GM12864 (cell line): ENCODE measurements at regions not wholly inside any gene's neighbourhood (a gene's known extent, or its start where the extent isn't known, plus 50 kb on each side); places are given as distances from the start of the nearest gene placed in this dataset.
"Not testable (repeated sequence)": the region's sequence is repeated elsewhere in the genome, so short reads cannot be mapped to it uniquely, and the experiment has no call there.

Source experiments
- DNase-seq: peaks from one replicate; pipeline ENCODE4 v3.0.0-alpha.2; 2011; ENCODE audit warnings: low read depth
- H3K4me3 ChIP-seq: 2 replicates; pipeline ENCODE4 v1.5.1; 2011; ENCODE audit warnings: mild to moderate bottlenecking, low read depth, low read length, control low read depth
- CTCF ChIP-seq: IDR thresholded peaks from 2 replicates; pipeline ENCODE4 v1.5.1; 2011; ENCODE audit warnings: low read depth, mild to moderate bottlenecking, moderate library complexity, low read length, control low read depth, inconsistent platforms; ENCODE audit errors: missing control alignments

DNA sequence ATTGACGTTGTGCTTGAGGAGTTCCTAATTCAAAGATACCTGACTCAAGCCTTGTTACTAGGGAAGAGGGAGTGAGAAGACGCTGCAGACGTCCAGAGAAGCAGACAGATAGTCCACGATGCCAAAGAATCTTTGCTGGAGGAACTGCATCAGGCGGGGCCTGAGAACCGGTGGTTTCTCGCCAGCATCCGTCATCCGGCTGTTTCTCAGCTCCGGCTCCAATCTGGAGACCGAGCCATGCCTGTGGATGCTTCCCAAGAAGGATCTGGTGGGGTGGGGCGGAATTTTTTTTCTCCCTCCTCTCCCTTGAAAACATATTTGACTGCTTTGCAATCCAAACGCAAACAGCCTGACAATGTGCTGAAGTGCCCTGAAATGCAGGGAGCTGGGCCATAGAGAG lies 125.8 kb upstream of the SRSF6 start:
- TF ChIP-seq CTCF, result no peak
- no peak overlapping the region for H3K4me3 ChIP-seq
- DNase-seq, result no peak

DNA sequence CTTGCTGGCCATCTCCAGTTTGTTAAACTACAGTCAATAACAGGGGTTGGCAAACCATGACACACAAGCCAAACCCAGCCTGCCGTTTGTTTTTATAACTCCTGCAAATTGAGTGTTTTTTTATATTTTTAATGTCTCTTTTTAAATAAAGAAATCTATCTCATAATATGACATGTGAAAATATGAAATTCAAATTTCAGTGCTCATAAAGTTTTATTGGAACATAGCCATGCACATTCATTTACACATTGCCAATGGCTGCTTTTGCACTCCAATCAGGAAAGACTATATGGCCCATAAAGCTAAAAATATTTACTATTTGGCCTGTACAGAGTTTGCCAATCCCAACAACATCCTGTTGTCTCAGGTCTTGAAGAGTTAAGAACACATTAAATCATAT lies 129.0 kb upstream of the SRSF6 start:
- TF ChIP-seq CTCF, result no peak

DNA sequence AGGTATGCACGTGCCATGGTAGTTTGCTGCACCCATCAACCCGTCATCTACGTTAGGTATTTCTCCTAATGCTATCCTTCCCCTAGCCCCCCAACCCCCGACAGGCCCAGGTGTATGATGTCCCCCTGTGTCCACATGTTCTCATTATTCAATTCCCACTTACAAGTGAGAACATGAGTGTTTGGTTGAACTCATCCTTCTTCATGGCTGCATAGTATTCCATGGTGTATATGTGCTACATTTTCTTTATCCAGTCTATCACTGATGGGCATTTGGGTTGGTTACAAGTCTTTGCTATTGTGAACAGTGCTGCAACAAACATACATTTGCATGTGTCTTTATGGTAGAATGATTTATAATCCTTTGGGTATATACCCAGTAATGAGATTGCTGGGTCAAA lies 130.5 kb upstream of the SRSF6 start:
- H3K4me3 ChIP-seq, DNase-seq: not testable (repeated sequence)

More for the DNA sequence above, 129.0 kb upstream of the SRSF6 start:
- no peak overlapping the region for H3K4me3 ChIP-seq
- no peak for DNase-seq

DNA sequence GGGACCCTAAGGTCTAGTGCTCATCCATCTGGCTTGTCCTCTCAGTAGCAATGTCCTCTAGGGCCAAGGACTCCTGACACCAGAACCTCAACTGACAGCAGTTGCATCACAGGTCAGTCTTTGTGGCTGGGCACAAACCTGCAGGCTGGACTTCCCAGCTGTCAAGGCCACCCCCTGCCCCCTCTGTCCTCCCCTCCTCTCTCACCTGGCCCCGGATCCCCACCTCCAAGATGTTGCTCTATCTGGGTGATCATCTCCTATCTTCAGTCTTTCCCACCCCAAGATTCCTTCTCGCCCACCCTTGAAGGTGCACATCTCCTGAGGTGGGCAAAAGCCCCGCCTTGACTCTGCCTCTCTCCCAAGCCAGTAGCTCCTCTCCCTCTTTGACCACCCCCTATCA lies 131.8 kb upstream of the SRSF6 start:
- no peak for DNase-seq
- H3K4me3 ChIP-seq, result no peak overlapping the region
- TF ChIP-seq CTCF, result no peak

GRCh38 chr20:43323592-43323991 lies 133.9 kb upstream of the PTPRT start:
- no peak for DNase-seq
- no peak for TF ChIP-seq CTCF
- H3K4me3 ChIP-seq, result no peak overlapping the region

DNA sequence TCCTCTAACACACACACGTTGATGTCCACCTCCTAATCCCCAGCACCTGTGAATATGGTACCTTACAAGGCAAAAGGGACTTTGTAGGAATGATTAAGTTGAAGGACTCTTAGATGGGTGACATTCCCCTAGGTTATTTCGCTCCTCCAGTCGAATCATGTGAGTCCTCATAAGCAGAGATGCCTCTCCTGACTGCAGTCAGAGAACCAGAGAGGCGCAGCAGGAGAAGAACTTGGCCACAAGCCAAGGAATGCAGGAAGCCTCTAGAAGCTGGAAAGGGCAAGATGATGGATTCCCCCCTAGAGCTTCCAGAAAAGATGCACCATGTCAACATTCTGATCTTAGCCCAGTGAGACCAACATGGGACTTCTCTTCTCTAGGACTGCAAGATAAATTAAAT lies 133.1 kb upstream of the PTPRT start:
- DNase-seq, result no peak

DNA sequence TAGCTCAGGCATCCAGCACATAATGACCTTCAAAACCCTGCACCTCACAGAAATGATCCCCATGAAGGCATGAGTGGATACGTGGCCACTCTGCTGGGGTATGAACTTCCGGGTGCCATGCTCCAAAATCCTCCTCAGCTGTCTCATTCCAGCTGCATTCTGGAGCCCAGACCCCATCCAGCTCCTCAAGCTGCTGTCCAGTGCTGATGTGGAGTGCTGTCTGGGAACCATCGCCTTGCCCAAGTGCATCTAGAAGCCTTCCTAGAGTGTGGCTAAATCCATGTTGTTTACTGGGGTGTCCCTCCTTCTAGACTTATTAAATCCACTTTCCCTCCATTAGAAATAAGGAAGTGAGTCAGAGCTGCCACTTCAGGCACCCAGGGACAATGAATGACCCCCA lies 130.8 kb upstream of the PTPRT start:
- TF ChIP-seq CTCF, result no peak
- H3K4me3 ChIP-seq, result no peak overlapping the region
- DNase-seq, result no peak

More for the DNA sequence above, 133.1 kb upstream of the PTPRT start:
- H3K4me3 ChIP-seq, result no peak overlapping the region
- TF ChIP-seq CTCF, result no peak

DNA sequence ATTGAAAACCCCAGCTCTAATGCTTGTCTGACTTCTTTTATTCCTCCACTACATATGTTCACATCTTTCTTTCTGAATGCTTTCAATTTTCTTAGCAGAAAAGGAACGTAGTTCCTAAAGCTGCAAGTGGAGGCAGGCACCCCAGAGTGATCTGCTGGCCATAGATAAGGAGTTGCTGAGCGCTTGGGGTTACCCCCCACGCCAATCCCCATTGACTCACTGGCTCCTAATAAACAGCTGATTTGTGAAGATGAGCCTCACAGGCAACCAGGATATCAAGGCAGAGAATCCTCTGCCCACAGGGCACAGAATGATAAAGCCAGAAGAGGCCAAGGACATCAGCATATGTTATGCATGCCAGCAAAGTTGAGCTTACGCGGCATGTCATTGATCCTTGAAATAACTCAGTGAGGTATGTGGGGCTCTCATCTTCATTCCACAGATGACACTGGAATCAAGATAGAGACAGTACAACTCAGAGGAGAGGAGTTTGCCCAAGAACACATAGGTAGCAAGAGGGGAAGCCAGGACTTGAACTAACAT lies 129.1 kb upstream of the PTPRT start:
- no peak for TF ChIP-seq CTCF
- no peak for DNase-seq
- no peak overlapping the region for H3K4me3 ChIP-seq
